Ascending aorta (tissue), 2 donors: ENCODE measurements at regions not wholly inside any gene's neighbourhood (a gene's known extent, or its start where the extent isn't known, plus 50 kb on each side); places are given as distances from the start of the nearest gene placed in this dataset.

Experiments
- DNase-seq, 2 donors: peaks; one replicate each; pipeline ENCODE4 v3.0.0-alpha.2; 2019; ENCODE audit warnings: low spot score in 2 of 2
- H3K27ac ChIP-seq, 2 donors: fragments of 200-600 bp; sonication (generic); one replicate each; pipeline ENCODE4 v1.5.1; 2016 to 2017; ENCODE audit warnings: mild to moderate bottlenecking in 1 of 2
- H3K27me3 ChIP-seq: fragments of 200-600 bp; sonication (generic); one replicate; pipeline ENCODE4 v1.5.1; 2017
- H3K36me3 ChIP-seq, 2 donors: fragments of 200-600 bp; sonication (generic); one replicate each; pipeline ENCODE4 v1.5.1; 2016
- H3K4me1 ChIP-seq, 2 donors: fragments of 200-600 bp; sonication (generic); one replicate each; pipeline ENCODE4 v1.5.1; 2016 to 2017; ENCODE audit warnings: mild to moderate bottlenecking in 1 of 2
- H3K4me3 ChIP-seq, 2 donors: fragments of 200-600 bp; sonication (generic); one replicate each; pipeline ENCODE4 v1.5.1; 2016 to 2017; ENCODE audit warnings: mild to moderate bottlenecking in 1 of 2
- H3K9me3 ChIP-seq, 2 donors: fragments of 200-600 bp; sonication (generic); one replicate each; pipeline ENCODE4 v1.5.1; 2016
- intact Hi-C: fragments of 100-400 bp; cut with DNase I; formaldehyde crosslinking; loops from one replicate; pipeline ENCODE4 v1.15.1; 2023
- TF ChIP-seq, protein P1 (sequence below), 3 experiments: fragments of 200-600 bp in 2 of 3; fragments of 450-650 bp in 1 of 3; sonication (generic) in 2 of 3; IDR thresholded peaks; one replicate each; pipeline ENCODE4 v1.5.1; 2016 to 2019; ENCODE audit warnings: antibody characterized with exemption in 3 of 3, mild to moderate bottlenecking in 1 of 3, moderate library complexity in 1 of 3

DNA sequence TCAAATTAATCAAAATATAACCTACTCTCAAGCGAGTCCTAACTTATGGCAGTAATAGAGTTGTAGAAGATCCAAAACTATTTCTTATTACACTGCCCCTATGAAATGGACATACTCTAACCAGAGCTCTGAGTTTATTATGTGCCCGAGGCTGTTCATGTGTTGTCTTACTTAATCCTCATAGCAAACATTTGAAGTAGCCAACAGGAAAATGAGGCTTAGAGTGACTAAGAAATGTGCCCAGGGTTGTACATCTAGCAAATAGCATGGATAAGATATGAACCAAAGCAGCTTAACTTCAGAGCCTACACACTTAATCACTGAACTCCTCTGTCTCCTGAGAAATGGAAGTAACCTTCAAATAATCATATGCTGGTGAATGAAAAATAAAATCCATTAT, 1551.7 kb downstream of the MAT2B start:
- no peak overlapping the region for H3K27ac ChIP-seq
- H3K36me3 ChIP-seq, result no peaks in the 10 kb centered on the region
- no peaks in the 10 kb centered on the region for H3K27me3 ChIP-seq
- no peaks in the 10 kb centered on the region for H3K4me1 ChIP-seq
- H3K4me3 ChIP-seq, result no peak overlapping the region
- H3K9me3 ChIP-seq, result no peaks in the 10 kb centered on the region
- intact Hi-C loops, result no loop called here
- TF ChIP-seq, protein P1, sequence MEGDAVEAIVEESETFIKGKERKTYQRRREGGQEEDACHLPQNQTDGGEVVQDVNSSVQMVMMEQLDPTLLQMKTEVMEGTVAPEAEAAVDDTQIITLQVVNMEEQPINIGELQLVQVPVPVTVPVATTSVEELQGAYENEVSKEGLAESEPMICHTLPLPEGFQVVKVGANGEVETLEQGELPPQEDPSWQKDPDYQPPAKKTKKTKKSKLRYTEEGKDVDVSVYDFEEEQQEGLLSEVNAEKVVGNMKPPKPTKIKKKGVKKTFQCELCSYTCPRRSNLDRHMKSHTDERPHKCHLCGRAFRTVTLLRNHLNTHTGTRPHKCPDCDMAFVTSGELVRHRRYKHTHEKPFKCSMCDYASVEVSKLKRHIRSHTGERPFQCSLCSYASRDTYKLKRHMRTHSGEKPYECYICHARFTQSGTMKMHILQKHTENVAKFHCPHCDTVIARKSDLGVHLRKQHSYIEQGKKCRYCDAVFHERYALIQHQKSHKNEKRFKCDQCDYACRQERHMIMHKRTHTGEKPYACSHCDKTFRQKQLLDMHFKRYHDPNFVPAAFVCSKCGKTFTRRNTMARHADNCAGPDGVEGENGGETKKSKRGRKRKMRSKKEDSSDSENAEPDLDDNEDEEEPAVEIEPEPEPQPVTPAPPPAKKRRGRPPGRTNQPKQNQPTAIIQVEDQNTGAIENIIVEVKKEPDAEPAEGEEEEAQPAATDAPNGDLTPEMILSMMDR (IDR thresholded peaks at IDR 0.05), result no peak
- no peak for DNase-seq

DNA sequence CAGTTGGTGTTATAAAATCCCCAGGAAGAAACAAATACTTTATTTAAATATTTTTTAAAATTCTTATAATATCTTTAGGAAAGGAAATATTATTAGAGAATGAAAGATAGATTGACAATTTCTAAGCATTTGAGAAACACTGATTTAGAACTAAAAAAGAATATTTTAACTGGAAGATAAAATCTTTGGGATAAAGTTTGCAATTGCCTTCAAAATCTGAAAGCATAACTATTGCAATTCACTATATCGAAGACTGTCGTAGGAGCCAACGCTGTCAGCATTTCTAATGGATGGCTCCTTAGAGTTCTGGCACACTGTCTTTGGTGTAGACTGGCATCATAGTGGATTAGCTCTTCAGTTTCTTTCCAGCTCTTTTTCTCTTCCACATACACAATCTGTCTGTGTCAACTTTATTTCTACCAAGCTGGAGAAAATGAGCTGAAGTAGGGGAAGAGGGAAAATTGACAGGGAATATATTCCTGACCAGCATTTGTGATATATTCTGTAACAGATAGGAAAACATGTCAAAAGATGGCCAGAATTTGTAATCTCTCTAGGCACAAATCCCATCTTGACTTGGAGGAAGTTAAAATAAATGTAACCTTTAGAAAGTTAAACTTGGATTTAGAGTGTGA, 1561.4 kb downstream of the MAT2B start:
- H3K9me3 ChIP-seq, result no peaks in the 10 kb centered on the region
- intact Hi-C loops, result no loop called here
- TF ChIP-seq, protein P1 (IDR thresholded peaks at IDR 0.05), result no peak
- no peak for DNase-seq
- H3K36me3 ChIP-seq, result no peaks in the 10 kb centered on the region
- no peak overlapping the region for H3K4me3 ChIP-seq
- no peaks in the 10 kb centered on the region for H3K4me1 ChIP-seq
- H3K27me3 ChIP-seq, result no peaks in the 10 kb centered on the region
- no peak overlapping the region for H3K27ac ChIP-seq

DNA sequence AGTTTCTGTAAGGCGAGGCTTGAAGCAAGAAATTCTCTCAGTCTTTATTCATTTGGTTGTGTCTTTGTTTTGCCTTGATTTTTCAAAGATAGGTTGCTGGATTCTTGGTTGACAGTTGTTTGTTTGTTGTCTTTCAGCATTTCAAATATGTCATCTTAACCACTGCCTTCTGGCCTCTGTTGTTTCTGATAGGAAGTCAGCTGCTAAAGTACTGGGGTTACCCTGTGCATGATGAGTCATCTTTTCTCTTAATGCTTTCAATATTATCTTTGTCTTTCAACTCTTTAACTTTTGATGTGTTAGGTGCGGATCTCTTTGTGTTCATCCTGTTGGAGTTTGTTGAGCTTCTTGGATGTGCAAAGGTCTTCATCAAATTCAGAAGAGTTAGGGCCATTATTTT, 1571.3 kb downstream of the MAT2B start:
- Histone ChIP-seq H3K9me3 (no peaks in the 10 kb centered on the region), H3K27ac (no peak overlapping the region), H3K36me3 (no peaks in the 10 kb centered on the region), H3K4me1 (no peaks in the 10 kb centered on the region), H3K27me3 (no peaks in the 10 kb centered on the region), H3K4me3 (no peak overlapping the region)
- TF ChIP-seq, protein P1 (IDR thresholded peaks at IDR 0.05), result no peak
- intact Hi-C loops, result no loop called here
- DNase-seq, result no peak

DNA sequence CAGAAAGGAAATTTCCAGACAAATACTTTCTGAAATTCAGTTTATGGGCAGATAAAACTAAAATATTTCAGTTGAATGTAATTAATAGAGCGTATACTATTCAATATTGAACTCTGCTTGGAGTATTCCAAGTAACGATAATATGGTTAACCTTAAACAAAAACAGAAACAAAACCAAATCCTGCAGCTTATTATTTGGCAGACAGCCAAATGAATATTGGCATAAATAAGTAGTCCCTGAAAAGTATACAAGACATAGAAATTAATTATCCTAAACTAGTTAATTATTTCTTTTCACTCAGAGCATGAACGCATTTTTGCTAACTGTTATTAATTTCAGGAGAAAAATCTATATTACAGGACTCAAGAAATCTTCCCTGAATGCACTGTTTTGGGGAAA, 1574.0 kb downstream of the MAT2B start:
- no peak overlapping the region for H3K4me3 ChIP-seq
- TF ChIP-seq, protein P1 (IDR thresholded peaks at IDR 0.05), result no peak
- H3K36me3 ChIP-seq, result no peaks in the 10 kb centered on the region
- H3K27me3 ChIP-seq, result no peaks in the 10 kb centered on the region
- intact Hi-C loops, result no loop called here
- no peak overlapping the region for H3K27ac ChIP-seq
- DNase-seq, result no peak
- no peaks in the 10 kb centered on the region for H3K9me3 ChIP-seq
- no peaks in the 10 kb centered on the region for H3K4me1 ChIP-seq

DNA sequence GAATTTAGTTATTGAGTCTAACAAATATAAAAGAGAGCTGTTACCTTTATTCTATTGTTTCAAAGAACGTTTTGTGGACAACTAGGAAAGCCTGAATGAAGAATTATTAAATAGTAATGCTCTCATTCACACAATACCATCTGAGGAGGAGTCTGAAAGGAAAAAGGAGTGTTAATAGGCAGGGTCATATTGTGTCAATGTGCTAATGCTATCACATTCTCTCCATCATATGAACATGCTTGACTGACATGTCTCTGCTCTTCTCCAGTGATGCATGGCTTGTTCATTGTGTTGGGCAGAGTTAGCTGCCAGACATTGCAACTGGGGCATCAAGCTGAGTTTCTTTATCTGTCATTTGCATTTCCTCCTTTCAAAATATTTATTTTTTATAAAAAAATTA, 1578.0 kb downstream of the MAT2B start:
- intact Hi-C loops, result no loop called here
- TF ChIP-seq, protein P1 (IDR thresholded peaks at IDR 0.05), result no peak
- H3K4me3 ChIP-seq, result no peak overlapping the region
- H3K9me3 ChIP-seq, result no peaks in the 10 kb centered on the region
- no peak for DNase-seq
- no peaks in the 10 kb centered on the region for H3K27me3 ChIP-seq
- no peaks in the 10 kb centered on the region for H3K36me3 ChIP-seq
- no peaks in the 10 kb centered on the region for H3K4me1 ChIP-seq
- no peak overlapping the region for H3K27ac ChIP-seq

DNA sequence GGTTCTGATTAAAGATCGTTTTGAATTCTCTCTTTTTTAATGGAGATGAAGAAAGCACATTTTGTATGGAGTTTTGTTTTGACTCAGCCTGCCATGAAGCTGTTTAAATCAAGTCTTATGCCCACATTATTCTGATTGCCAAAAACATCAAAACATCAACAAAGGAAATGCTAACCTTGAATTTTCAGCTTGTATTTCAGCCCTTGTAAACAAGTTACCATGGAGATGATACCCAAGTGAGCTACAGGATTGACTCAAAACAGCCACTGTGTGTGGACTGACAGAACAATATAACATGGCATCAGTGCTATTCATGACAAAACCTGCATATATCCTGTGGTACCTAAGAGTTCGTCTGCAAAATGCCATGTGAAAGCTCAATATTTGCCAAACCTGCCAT, 1581.0 kb downstream of the MAT2B start:
- H3K27me3 ChIP-seq, result no peaks in the 10 kb centered on the region
- DNase-seq, result no peak
- no peaks in the 10 kb centered on the region for H3K4me1 ChIP-seq
- H3K27ac ChIP-seq, result no peak overlapping the region
- no peaks in the 10 kb centered on the region for H3K36me3 ChIP-seq
- no peak overlapping the region for H3K4me3 ChIP-seq
- TF ChIP-seq, protein P1 (IDR thresholded peaks at IDR 0.05), result no peak
- intact Hi-C loops, result no loop called here
- no peaks in the 10 kb centered on the region for H3K9me3 ChIP-seq
